ENCODE measurements at regions not wholly inside any gene's neighbourhood (a gene's known extent, or its start where the extent isn't known, plus 50 kb on each side); places are given as distances from the start of the nearest gene placed in this dataset.

DNA sequence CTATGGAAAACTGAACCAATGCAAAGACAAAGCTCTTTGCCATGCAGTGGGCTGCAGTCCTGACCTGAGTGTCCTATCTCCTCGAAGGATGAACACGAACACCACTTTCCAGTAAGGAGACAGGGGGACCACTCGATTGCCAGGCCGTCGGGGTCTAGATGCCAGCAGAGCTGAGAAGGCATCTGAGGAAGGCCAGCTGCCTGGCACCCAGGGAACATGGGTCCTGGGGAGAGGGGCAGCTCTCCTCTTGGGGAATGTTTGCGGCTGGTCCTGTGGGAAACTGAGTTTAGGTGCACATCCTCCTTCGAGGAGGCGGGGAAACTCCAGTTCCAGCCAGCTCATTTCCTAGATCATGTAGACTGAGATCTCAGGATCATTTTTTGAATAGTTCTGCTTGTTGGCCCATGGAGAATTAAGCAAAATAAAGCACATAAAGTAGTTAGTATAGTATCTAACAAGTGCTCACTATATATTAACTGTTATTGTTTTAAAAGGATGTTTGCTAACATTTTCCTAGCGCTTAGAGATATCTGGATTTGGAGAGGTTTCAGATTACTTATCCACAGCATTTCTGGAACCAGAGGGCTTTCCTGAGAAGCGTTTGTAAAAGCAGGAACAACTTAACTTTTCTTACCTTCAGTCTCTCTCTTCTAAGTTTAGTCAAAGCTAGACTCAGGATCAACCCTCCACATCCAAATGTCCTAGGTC, 225.3 kb upstream of the FOXQ1 start:
- DNase-seq = no peak

DNA sequence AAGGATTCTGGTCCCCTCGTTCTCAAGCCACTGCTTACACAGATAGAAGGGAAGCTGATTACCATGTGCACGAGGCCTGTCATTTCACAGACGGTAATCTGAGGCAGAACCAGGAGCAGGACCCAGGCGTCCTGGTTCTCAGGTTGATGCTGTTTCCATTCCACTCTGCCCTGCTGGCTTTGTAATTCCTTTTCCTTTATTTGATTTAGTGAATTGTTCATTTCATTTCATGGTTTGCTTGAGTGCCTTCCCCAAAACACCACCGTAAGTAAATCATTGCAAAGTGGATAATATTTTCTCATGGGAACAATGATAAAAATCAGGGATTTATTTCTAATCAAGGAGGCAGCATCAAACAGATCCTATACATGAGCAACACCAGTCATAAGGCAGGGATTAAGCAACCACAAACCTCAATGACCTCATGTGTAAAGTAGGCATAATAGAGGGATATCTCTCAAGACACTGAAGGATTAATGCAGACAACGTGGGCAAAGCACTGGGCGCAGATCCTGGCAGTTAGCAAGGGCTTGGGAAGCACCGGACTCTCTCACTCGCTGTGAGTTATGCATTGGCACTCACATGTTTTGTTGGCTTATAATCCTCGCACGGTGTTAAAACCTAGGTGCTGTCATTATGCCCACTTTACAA, 229.5 kb upstream of the FOXQ1 start:
- DNase-seq = no peak

DNA sequence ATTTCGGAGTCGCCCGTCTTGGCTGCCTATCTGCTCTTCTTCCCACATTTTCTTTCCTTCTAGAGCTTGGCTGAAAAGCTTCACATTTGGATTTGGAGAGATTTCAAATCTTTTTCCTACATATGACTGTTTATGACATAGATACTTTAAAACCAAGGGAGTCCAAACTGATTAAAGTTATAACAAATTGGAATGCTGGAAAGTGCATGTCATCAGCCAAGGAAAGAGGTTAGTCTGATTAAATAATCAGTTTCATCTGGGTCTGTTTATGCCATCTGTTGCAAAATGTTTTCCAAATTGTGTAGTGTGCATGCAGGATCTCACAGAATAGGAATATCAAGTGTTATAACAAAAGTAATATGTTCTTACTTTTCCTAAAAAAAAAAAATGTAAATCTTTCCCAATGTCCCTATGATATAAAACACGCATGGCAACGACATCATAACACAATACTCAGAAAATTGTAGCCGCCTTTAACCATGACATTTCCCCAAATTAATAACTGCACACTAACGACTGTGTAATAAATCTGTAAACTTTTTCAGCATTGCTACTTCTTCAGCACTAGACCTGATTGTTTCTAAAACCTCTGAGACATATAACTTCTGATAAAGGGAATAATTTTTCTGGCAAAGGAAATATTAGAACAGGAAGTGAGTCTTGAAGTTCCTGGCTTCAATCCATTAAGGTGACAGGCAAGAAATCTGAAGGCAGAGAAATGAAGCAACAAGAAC, 230.2 kb upstream of the FOXQ1 start:
- DNase-seq = no peak

DNA sequence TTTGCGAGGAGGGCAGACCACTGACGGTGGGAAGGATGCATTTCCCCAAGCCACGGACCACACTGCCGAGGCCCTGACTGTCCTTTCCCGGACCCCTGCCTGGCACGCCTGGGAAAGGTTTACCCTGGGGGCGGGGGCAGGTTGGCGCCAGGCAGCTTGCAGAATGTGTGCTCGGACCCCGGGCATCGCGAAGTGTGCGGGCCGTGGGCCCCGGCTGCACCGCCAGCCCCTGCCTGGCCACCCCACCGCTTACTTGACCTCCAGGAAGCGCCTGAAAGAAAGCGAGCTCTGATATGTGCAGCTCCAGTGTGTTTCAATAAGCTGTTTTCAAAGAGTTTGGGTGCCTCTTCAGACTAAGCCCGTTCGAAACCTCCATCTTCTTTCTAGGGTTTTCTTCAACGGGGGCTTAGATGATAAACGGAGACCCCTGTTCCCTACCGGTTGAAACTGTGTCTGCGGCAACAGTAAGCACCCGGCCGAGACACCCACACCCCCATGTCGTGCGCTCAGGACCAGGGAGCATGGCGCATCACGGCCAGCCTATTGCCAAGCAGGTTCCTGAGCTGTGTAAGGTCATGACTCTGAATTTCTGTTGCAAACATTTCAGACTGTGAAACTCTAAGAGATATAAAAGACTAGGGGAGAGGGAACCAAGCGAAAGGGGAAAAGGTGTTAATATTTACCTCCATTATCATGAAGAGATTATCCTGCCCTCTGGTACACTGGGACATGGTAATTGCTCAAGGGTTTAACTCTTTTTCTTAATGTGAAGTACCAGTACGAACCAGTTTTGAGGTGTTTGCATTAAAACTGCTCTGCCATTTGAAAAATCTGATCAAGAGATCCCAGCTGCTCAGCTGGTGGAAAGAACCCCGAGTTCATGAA, 231.2 kb upstream of the FOXQ1 start:
- DNase-seq = no peak

DNA sequence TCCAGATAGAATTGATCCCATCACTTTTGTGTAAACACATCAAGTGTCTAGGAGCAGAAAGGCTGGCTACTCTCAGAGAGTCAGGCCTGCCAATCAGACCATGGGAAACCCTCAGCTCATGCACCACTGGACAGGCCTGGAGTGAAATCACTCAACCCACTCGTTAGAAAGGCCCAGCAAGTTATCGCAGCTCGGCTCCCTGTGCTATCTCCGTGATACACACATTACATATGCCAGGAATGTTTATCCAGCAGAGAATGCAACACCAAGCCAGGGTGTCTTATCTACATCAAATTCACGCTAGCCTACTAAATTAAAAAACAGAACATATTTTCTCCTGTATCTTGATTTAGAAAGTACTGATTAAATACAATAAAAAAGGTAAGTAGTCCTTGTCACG, 232.4 kb upstream of the FOXQ1 start:
- no peak for DNase-seq

DNA sequence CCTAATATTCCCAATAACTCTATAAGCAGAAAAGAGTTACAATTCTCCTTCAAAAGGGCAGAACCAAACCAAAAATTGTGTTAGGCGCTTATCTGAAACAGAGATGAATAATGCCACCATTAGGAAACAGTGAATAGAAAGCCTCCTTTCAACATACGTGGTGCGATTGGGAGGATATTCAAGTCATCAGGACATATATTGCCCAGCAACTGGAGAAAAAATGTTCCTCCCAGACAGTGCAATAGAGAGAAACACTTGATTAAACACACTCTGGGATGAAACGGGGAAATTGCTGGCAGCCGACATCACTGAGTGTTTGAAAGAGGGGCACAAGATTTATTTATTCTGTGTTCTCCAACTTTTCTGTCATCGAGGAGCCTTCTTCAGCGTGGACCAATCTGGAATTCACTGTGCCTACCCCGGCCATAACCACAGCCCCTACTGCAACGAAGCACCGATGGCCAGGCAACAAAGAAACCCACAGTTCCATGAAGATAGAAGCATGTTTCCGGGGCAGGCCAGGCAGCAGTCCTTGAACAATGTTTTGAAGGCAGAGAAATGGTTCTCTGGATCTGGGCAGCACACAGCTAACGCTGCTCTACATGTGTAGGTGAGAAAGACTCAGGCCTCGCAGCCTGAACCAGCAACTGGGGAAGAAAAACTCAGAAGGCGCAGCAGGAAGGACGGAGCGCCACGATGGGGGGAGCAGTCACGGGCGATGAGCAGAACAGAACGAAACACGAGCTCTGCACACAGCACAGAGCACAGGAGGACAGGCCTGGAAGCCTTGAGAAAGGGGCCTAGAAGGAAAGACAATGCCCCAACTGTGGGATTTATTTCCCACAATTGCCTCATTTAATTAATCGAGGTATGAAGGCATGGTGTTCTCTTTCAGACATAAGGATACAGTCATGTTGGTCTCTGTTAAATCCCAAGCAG, 234.2 kb upstream of the FOXQ1 start:
- no peak for DNase-seq

DNA sequence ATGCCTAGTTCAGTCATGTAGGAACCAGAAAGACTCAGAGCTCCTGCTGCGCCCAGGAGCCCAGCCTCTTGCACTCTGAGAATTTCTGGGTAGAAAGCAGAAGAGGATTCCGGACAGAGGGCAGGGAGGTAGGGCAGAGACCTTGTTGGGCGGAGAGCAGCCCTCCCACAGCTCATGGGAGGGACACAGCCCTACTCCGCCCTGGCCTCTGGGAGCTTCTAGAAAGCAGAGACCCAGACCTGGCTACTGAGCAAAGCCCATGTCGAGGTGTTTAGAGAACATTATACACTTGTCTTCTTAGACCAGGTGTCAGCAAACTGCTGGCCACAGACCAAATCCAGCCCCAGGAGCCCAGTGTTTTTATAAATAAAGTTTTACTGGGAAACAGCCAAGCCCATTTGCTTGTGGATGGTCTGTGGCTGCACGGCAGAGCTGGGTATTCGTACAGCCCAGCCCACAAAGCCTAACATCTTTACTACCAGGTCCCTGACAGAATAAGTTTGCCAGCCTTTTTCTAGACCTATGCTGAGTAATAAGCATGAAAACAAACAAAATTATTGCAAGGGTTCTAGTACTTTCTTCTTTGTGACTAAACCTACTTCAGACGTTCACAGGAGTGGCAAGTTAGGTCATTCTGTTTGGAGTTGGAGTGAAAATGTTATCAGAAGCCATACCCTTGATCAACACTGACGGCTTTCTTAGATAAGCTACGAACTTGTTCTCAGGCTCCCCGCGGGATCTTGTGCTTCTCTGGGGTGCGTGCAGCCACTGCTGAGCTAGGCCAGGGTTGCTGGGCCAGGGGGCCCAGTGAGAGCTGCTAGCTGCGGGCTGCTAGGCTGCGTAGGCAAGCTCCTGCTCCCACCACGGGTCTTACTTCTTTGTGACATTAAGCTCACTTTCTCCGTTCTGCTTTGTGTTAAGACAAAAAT, 235.1 kb upstream of the FOXQ1 start:
- DNase-seq = no peak

DNA sequence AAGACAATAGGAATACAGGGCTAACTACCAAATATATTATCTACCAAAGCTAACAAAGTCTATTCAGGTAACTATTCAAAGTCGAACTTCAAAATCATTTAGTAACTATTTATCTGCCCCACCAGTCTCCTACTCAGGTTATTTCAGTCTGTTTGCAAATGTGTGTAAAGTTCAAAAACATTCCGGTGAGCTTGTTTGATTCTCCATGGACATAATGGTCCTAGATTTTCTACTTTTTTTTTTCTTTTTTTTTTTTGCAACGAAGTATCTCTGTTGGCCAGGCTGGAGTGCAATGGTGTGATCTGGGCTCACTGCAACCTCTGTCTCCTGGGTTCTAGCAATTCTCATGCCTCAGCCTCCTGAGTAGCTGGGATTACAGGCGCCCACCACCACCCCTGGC, 236.0 kb upstream of the FOXQ1 start:
- DNase-seq = no peak

DNA sequence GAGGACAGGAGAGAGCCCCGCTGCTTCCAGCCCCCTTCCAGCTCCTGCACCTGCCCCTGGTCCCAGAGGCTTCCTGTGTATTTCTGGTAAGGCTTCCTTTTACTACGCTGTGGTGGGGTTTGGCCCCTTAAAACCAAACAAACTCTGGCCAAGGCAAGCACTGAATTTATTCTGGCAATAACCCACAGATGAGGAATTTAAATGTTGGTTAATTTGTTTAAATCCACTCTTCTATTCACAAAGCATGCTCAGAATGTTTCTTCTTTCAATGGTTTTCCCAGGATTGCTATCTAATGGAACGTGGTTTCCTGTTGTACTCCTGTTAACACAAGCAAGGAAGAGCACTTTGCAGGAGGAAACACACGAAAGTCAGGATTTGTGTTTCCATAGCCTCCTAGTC, 236.5 kb upstream of the FOXQ1 start:
- DNase-seq = no peak

DNA sequence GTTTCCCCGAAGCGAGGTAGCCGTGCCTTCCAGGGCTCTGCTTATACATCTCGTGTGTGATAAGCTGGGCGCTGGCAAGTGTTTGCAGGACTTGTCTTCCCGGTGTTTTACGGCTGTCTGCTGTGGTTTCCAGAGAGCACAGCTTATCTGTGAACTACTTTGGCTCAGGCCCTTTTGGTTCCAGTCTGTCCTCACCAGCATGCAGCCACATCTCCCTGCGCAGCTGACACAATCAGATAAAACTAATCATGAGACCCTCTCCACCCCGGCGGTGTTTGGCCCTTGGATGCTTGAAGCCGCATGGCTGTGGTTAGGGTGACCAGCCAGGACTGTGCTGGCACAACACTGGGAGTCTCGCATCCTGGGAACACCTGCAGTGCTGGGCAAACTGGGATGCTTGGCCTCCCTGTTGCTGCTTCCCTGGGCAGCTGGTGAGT, 241.8 kb upstream of the FOXQ1 start:
- no peak for DNase-seq

DNA sequence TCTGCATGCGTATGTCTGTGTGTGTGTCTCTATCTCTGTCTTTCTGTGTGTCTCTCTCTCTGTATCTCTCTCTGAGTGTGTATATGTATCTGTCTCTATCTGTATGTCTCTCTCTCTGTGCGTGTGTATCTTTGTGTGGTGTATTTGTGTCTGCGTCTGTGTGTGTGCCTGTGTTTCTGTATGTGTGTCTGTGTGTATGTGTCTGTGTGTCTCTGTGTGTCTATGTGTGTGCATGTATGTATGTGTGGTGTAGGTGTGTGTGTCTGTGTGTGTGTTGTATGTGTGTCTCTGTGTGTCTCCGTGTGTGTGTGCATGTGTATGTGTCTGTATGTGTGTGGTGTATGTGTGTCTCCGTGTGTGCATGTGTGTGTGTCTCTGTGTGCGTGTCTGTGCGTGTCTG, 243.0 kb upstream of the FOXQ1 start:
- no peak for DNase-seq

DNA sequence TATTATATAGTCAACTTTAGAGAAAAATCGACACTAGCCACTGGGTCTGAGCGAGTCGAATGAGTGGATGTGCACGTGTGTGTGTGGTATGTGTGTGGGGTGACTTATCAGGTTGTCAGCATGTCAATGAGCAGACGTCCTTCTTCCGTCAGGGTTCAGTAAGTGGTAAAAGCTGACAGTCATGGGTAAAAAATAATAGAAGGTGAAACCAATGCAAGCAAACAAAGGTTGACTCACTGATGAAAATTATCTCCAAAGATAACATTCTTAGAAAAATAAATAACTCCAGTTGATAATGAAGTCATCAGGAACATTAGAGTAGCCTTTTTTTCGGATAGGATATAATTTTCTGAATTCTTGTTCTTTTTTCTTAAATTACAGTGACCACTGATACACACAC, 243.8 kb upstream of the FOXQ1 start:
- DNase-seq = no peak

DNA sequence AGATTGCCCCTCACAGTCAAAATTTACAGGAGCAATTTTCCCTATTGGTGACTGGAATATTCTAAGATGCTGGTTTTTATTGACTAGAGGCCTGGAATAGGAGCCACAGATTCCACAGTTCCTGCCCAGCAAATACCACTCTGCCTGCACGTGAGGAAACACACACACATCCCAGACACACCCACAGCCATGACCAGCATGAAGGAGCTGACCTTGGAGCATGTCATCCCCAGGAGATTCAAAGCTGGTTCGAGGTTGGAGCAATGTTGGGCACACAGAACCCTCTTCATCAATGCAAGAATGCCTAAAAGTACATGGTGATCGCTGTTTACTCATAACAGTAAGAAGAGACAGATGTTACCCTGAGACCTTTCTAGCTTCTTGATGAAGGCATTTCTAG, 244.6 kb upstream of the FOXQ1 start:
- DNase-seq = no peak

DNA sequence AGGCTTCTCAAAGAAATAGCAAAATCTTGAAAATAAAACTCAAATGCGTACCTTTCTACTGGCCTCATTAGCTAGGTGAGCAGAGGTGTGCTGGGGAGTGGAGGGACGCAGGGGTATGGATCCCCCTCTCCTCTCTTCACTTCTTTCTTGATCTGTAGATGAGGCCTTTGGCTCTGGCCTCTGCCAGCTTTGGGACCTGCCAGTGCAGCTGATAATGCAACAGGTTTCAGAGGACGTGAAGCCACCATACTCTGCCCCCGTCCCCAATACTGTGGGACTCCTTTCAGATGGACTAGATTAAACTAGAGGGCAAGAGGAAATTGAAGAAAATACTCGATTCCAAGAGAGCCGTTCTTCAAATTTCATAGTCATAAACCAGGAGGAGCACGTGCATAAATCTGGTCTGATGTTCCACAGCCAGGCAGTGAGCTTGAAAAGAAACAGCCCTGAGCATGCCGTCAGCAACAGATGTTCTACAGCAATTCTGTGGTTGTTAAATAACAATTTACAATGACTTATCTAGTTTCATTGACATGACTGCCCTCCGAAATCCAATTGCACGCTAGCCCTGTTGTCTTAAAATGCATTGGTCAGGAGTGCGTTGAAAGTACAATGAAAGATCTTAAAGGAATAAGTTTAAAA, 245.3 kb upstream of the FOXQ1 start:
- DNase-seq = no peak

DNA sequence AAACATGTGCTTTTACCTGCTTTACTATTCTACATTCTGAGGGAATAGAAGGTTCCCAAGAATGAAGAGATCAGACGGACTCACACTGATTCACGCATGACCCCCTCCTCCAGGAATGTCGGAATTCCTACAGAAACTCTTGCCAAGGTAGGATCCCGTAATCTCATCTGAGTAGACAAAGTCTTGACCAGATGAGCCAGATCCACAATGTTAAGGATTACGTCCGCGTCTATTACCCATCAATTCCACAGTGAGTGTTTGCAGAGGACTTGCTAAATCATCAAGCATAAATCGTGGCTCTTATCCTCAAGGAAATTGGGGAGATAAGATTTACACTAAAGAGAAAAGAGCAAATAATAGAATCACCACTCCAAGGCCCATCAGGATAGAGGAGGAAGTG, 245.9 kb upstream of the FOXQ1 start:
- DNase-seq = no peak

DNA sequence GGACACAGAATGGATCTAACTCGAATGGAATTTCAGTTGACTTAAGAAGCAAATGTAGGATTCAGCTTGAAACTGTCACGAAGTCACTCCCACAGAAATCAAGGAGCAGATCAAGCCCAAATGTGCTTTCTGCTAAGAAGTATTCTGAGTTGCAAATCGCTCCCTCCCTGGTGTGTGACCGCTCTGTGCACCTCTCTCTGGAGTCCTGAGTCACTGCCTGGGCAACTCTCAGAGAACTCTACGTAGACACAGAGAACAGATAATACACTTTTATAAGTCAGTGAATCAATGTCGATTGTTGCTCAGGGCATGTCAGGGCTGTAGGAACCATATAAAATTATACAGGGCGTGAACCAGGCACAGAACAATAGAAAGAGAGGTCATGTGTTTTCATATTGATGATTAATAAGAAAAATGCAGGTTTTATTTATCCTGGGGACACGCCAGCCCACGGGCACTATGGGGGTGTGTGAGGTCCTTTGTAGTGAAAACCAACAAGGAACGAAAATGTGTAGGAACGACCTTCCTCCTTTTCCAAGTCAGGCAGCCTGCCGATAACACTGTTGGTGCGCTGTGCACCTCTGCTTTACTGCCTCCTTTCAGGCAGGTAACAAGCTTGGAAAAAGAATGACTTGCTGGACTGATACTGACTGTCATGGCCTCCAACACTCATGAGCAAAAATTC, 248.1 kb upstream of the FOXQ1 start:
- DNase-seq = no peak

DNA sequence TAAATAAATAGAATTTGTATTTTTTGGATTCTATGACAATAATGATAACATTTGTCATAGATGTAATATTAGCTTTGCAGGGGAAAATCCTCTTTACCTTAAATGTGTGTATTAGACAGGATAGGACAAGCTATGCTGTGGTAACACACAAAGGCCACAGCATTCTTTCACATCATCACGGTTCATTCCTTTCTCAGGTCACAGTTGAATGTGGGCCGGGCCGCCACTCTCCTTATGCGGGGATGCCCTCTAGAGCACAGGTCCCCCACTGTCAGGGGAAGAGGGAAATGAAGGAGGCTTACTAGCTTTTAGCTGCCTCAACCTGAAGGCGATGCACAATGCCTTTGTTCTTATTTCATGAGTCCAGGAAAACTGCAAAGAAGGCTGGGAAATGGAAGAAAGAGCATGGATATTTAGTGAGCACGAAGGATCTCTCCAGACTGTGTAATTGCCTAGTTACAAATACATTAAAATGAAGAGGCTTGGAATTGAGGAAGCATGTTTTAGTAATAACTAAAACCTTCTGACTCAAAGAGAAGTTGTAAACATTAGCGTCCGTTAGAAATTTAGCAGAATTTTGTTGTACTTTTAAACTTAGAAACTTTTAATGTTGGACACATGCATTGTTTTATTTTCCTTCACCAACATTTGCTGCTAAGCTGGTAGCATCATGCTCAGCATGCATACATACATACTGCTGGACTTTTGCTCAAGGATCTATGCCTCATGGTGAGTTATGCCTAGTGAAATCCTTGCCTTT, 248.9 kb upstream of the FOXQ1 start:
- DNase-seq = no peak

DNA sequence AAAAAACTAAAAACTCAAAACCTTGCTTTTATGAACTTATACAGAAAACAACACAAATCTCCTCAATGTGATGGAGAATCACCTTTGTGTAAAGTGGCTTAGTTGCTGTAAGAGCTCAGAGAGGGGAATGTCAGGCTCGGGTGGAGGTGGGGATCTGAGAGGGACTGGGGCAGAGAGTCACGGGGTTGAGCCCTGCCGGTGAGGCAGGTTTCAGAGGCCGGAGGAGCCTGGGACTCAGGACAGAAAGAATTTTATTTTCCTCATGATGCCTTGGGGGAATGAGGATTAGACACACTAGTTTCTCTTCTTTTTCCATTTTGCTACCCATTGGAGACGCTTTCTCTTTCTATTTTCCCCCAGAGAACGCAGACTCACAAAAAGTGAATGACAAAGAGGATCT, 252.3 kb upstream of the FOXQ1 start:
- DNase-seq = no peak
